ENCODE measurements at regions not wholly inside any gene's neighbourhood (a gene's known extent, or its start where the extent isn't known, plus 50 kb on each side); places are given as distances from the start of the nearest gene placed in this dataset.

GRCh38 chr14:25180221-25180620 lies 130.3 kb upstream of the STXBP6 start:
- H3K27me3 ChIP-seq (ENCODE audit: insufficient read depth in 3 of 3, low read length in 2 of 3), result no peaks in the 10 kb centered on the region
- DNase-seq, result no peak
- no peaks in the 10 kb centered on the region for H3K36me3 ChIP-seq (ENCODE audit: insufficient read depth in 1 of 2, low read depth in 1 of 2)
- no peak for TF ChIP-seq CTCF (IDR thresholded peaks at IDR 0.05)
- no peak overlapping the region for H3K4me3 ChIP-seq
- no peak for ATAC-seq
- WGBS, 3 donors, result 84 to 93% (median 92%) methylated on average over 1 of the region's 1 CpG
- no peaks in the 10 kb centered on the region for H3K9me3 ChIP-seq
- no peak overlapping the region for H3K27ac ChIP-seq
- H3K4me1 ChIP-seq, result no peaks in the 10 kb centered on the region
- intact Hi-C loops (cut with DNase I), result no loop called here

- no peak for ATAC-seq
- peaks cover 3% of the 10 kb centered on the region for H3K9me3 ChIP-seq
- intact Hi-C loops (cut with DNase I), result no loop called here
- no peaks in the 10 kb centered on the region for H3K36me3 ChIP-seq (ENCODE audit: insufficient read depth in 1 of 2, low read depth in 1 of 2)
- no peak for DNase-seq
- no peaks in the 10 kb centered on the region for H3K27me3 ChIP-seq (ENCODE audit: insufficient read depth in 3 of 3, low read length in 2 of 3)
- H3K4me3 ChIP-seq, result no peak overlapping the region
- 43 to 67% (median 56%) methylated on average over 3 of the region's 3 CpGs for WGBS, 3 donors
- no peak overlapping the region for H3K27ac ChIP-seq
- TF ChIP-seq CTCF (IDR thresholded peaks at IDR 0.05), result no peak
- no peaks in the 10 kb centered on the region for H3K4me1 ChIP-seq
Measured at GRCh38 chr14:25178255-25178654, 128.3 kb upstream of the STXBP6 start.

GRCh38 chr14:25150934-25151790 lies 101.2 kb upstream of the STXBP6 start:
- intact Hi-C loops (cut with DNase I), result loop anchor here in 1 of 2 donors (5.0 kb wide), 2 partner anchors 414 to 439 kb away; no protein-coding TSS in a partner anchor
- DNase-seq (no peak), ATAC-seq (no peak)
- no peak overlapping the region for H3K27ac ChIP-seq
- 26 to 34% (median 29%) methylated on average over 7 of the region's 7 CpGs for WGBS, 3 donors
- peak; percentile 63 for TF ChIP-seq CTCF (IDR thresholded peaks at IDR 0.05)
- H3K27me3 ChIP-seq (ENCODE audit: insufficient read depth in 3 of 3, low read length in 2 of 3), result no peaks in the 10 kb centered on the region
- no peaks in the 10 kb centered on the region for H3K4me1 ChIP-seq
- no peak overlapping the region for H3K4me3 ChIP-seq
- no peaks in the 10 kb centered on the region for H3K36me3 ChIP-seq (ENCODE audit: insufficient read depth in 1 of 2, low read depth in 1 of 2)
- no peaks in the 10 kb centered on the region for H3K9me3 ChIP-seq

GRCh38 chr14:25150401-25150800 lies 100.5 kb upstream of the STXBP6 start:
- no peak for DNase-seq
- no peak overlapping the region for H3K4me3 ChIP-seq
- no peaks in the 10 kb centered on the region for H3K9me3 ChIP-seq
- no peaks in the 10 kb centered on the region for H3K4me1 ChIP-seq
- H3K36me3 ChIP-seq (ENCODE audit: insufficient read depth in 1 of 2, low read depth in 1 of 2), result no peaks in the 10 kb centered on the region
- no peaks in the 10 kb centered on the region for H3K27me3 ChIP-seq (ENCODE audit: insufficient read depth in 3 of 3, low read length in 2 of 3)
- no peak for TF ChIP-seq CTCF (IDR thresholded peaks at IDR 0.05)
- no peak overlapping the region for H3K27ac ChIP-seq
- no peak for ATAC-seq
- intact Hi-C loops (cut with DNase I), result loop anchor here in 1 of 2 donors (5.0 kb wide), 2 partner anchors 413 to 438 kb away; no protein-coding TSS in a partner anchor
